ENCODE measurements at regions not wholly inside any gene's neighbourhood (a gene's known extent, or its start where the extent isn't known, plus 50 kb on each side); places are given as distances from the start of the nearest gene placed in this dataset.

DNA sequence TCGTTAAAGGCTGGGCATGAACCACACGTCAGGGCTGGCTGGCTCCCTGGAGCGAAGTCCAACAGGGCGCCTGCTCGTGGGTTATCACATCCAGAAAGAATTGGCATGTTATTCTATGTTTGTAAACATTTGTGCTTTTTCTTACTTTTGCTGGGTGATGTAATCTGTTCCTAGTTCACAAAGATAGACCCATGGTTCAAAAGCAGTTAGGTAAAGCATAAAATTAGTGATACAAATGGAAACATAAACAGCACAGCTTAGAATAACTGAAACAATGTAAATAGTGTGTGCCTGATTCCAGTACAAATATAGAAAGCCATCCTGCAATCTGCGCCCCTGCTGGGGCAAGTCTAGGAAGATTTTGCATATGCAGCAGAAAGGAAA, 184.0 kb upstream of the C1orf174 start:
- Histone ChIP-seq H3K9me3 (ENCODE audit: control insufficient read depth, insufficient read depth, low read length) (0 out of 2 replicates have a peak, but pooled peaks cover 5% of the 10 kb centered on the region), H3K27me3 (ENCODE audit: control insufficient read depth, low read length) (no peaks in the 10 kb centered on the region), H3K4me1 (ENCODE audit: control insufficient read depth, low read length) (peaks cover 35% of the 10 kb centered on the region), H3K9me2 (replicated peaks; ENCODE audit: control insufficient read depth, low read length) (no peaks in the 10 kb centered on the region), H3K4me2 (ENCODE audit: low read length) (no peak overlapping the region), H3K27ac (ENCODE audit: low read depth, low read length) (no peak overlapping the region), H4K20me1 (ENCODE audit: control insufficient read depth, insufficient read depth, low read depth, low read length) (no peaks in the 10 kb centered on the region), H3K4me3 (ENCODE audit: low read length) (no peak overlapping the region), H3F3A (ENCODE audit: control insufficient read depth, insufficient read depth) (no peaks in the 10 kb centered on the region), H3K36me3 (ENCODE audit: control insufficient read depth, low read length) (no peaks in the 10 kb centered on the region), H3K79me2 (ENCODE audit: control insufficient read depth, low read length) (no peaks in the 10 kb centered on the region)
- no peak for TF ChIP-seq EZH2phosphoT487 (IDR thresholded peaks at IDR 0.05; ENCODE audit: borderline replicate concordance, low read length)
- TF ChIP-seq, protein P1, sequence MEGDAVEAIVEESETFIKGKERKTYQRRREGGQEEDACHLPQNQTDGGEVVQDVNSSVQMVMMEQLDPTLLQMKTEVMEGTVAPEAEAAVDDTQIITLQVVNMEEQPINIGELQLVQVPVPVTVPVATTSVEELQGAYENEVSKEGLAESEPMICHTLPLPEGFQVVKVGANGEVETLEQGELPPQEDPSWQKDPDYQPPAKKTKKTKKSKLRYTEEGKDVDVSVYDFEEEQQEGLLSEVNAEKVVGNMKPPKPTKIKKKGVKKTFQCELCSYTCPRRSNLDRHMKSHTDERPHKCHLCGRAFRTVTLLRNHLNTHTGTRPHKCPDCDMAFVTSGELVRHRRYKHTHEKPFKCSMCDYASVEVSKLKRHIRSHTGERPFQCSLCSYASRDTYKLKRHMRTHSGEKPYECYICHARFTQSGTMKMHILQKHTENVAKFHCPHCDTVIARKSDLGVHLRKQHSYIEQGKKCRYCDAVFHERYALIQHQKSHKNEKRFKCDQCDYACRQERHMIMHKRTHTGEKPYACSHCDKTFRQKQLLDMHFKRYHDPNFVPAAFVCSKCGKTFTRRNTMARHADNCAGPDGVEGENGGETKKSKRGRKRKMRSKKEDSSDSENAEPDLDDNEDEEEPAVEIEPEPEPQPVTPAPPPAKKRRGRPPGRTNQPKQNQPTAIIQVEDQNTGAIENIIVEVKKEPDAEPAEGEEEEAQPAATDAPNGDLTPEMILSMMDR (IDR thresholded peaks at IDR 0.05; ENCODE audit: low read depth, low read length, poor library complexity, severe bottlenecking): no peak

DNA sequence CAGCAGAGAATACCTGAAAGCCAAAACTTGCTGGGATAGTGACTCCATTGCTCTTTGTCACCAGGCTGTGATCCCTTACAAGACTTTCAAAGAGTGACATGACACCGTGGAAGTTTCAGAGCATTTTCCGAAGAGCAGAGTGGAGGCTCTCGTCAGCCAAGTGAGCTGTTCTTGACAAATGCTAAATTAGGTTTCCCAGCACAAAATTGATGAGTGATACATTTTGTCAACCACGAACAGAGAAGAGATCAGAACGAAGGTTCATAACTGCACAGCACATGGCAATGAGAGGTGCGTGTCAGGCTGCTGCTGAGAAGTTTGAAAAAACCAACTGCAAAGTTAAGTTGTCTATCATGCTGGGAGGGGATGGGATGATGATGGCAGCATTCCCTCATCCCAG, 184.4 kb upstream of the C1orf174 start:
- Histone ChIP-seq H3K4me3 (ENCODE audit: low read length) (no peak overlapping the region), H3K36me3 (ENCODE audit: control insufficient read depth, low read length) (no peaks in the 10 kb centered on the region), H3K4me2 (ENCODE audit: low read length) (no peak overlapping the region)

DNA sequence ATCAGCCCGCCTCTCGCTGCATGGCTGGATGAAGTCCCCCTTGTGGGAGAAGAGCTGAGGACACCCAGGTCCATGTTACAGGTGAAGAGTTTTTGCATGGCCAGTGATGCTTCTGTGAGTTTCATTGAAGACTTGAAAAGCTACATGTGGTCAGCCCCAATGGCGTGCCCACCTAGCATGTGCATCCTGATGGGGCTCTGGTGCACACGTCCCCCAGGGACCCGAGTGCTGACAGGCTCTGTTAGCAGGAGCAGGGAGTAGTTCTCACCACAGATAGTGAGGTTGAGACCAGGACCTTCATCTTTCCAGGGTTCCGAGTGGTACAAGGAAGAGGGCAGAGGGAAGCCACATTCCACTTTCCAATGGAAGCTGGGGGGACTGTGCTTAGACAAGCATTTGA, 184.8 kb upstream of the C1orf174 start:
- Histone ChIP-seq H3K4me1 (ENCODE audit: control insufficient read depth, low read length) (peaks cover 35% of the 10 kb centered on the region), H3K4me2 (ENCODE audit: low read length) (no peak overlapping the region), H4K20me1 (ENCODE audit: control insufficient read depth, insufficient read depth, low read depth, low read length) (no peaks in the 10 kb centered on the region), H3K4me3 (ENCODE audit: low read length) (no peak overlapping the region), H3F3A (ENCODE audit: control insufficient read depth, insufficient read depth) (no peaks in the 10 kb centered on the region), H3K9me3 (ENCODE audit: control insufficient read depth, insufficient read depth, low read length) (0 out of 2 replicates have a peak, but pooled peaks cover 1% of the 10 kb centered on the region), H3K27me3 (ENCODE audit: control insufficient read depth, low read length) (no peaks in the 10 kb centered on the region), H3K9me2 (replicated peaks; ENCODE audit: control insufficient read depth, low read length) (no peaks in the 10 kb centered on the region), H3K79me2 (ENCODE audit: control insufficient read depth, low read length) (no peaks in the 10 kb centered on the region), H3K27ac (ENCODE audit: low read depth, low read length) (no peak overlapping the region), H3K36me3 (ENCODE audit: control insufficient read depth, low read length) (no peaks in the 10 kb centered on the region)
- TF ChIP-seq EZH2phosphoT487 (IDR thresholded peaks at IDR 0.05; ENCODE audit: borderline replicate concordance, low read length): no peak
- TF ChIP-seq, protein P1 (IDR thresholded peaks at IDR 0.05; ENCODE audit: low read depth, low read length, poor library complexity, severe bottlenecking): no peak

More for the DNA sequence above, 184.4 kb upstream of the C1orf174 start:
- Histone ChIP-seq H4K20me1 (ENCODE audit: control insufficient read depth, insufficient read depth, low read depth, low read length) (no peaks in the 10 kb centered on the region), H3K9me3 (ENCODE audit: control insufficient read depth, insufficient read depth, low read length) (0 out of 2 replicates have a peak, but pooled peaks cover 5% of the 10 kb centered on the region), H3K4me1 (ENCODE audit: control insufficient read depth, low read length) (peaks cover 35% of the 10 kb centered on the region), H3F3A (ENCODE audit: control insufficient read depth, insufficient read depth) (no peaks in the 10 kb centered on the region), H3K27ac (ENCODE audit: low read depth, low read length) (no peak overlapping the region), H3K79me2 (ENCODE audit: control insufficient read depth, low read length) (no peaks in the 10 kb centered on the region), H3K27me3 (ENCODE audit: control insufficient read depth, low read length) (no peaks in the 10 kb centered on the region), H3K9me2 (replicated peaks; ENCODE audit: control insufficient read depth, low read length) (no peaks in the 10 kb centered on the region)
- TF ChIP-seq, protein P1 (IDR thresholded peaks at IDR 0.05; ENCODE audit: low read depth, low read length, poor library complexity, severe bottlenecking): no peak
- TF ChIP-seq EZH2phosphoT487 (IDR thresholded peaks at IDR 0.05; ENCODE audit: borderline replicate concordance, low read length): no peak

All from DOHH2 (cell line).